ENCODE measurements at regions not wholly inside any gene's neighbourhood (a gene's known extent, or its start where the extent isn't known, plus 50 kb on each side); places are given as distances from the start of the nearest gene placed in this dataset.

DNA sequence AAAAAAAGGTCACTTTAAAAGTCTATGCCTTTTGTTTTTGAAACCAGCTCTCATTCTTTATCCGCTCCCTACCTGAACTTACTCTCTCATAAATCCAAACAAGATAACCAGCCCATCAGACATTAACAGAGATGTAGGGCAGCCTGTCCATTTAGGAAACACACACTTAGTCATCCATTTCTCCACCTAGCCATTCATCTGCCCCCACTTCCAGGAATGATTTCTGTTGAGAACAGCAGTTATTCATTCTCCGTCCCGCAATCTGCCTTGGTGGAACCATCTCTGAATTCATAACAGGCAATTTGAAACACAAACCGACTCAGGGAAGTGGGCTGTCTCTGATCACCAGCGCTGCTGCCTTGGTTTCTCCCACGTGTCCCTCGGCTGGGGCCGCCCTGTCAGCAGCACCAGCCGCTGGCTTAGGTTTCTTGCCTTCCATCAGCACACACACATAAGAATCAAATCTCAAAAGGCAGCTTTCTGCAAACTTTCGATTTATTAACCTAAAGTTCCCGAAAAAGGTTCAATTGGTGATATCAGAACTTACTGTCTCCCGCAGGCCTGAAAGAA lies 528.2 kb upstream of the NRP1 start:
- ChIA-PET POLR2A (ENCODE audit: low non-redundant PET) (no interaction called here), CTCF (no interaction called here)
- BruUV-seq (replicated peaks): no TSS peak
- TF ChIP-seq EZH2 (IDR thresholded peaks at IDR 0.05; ENCODE audit: borderline replicate concordance, low read depth, low read length, poor library complexity, severe bottlenecking): no peak
- H3K4me3 ChIP-seq (ENCODE audit: low read depth, low read length, poor library complexity, severe bottlenecking): no peak overlapping the region
- no peaks in the 10 kb centered on the region for H3K36me3 ChIP-seq (ENCODE audit: insufficient read depth, low read length, poor library complexity, severe bottlenecking)
- H3K27me3 ChIP-seq (replicated peaks; ENCODE audit: insufficient read depth, low read depth, low read length, poor library complexity): no peaks in the 10 kb centered on the region
- H3K4me1 ChIP-seq (ENCODE audit: insufficient read depth, low read length, poor library complexity, severe bottlenecking): no peaks in the 10 kb centered on the region
- intact Hi-C loops (cut with micrococcal nuclease; ENCODE audit: unreplicated experiment): no loop called here
- no peak overlapping the region for H3K27ac ChIP-seq (ENCODE audit: low read depth, low read length, poor library complexity, severe bottlenecking)
- H3K9me3 ChIP-seq (ENCODE audit: low read depth, low read length, poor library complexity, severe bottlenecking): no peaks in the 10 kb centered on the region
- no peak for DNase-seq (ENCODE audit: low spot score)

DNA sequence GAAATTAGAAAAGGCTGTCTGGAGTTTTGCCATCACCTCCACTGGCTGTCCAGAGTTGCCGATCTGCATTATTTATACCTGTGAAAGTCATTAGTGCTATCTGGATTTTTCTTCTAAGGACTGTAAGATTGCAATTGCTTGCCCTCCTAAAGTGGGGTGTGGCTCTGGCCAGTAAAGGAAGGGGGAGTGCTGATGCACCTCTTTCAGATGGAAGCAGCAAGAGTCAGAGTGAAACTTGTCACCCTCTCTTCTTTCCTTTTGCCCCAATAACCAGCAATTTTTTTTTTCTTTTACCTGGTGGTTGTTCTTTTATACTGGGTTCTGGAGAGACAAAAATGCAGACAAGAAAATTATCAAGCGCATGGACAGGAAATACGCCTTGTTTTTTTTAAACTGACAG lies 527.4 kb upstream of the NRP1 start:
- ChIA-PET POLR2A (ENCODE audit: low non-redundant PET) (no interaction called here), CTCF (interaction anchor here (0.6 kb wide), 1 partner anchor 7 kb away, joined by 9 read pairs; no protein-coding TSS in a partner anchor)
- no peak for DNase-seq (ENCODE audit: low spot score)
- no peaks in the 10 kb centered on the region for H3K9me3 ChIP-seq (ENCODE audit: low read depth, low read length, poor library complexity, severe bottlenecking)
- TF ChIP-seq, protein P1, sequence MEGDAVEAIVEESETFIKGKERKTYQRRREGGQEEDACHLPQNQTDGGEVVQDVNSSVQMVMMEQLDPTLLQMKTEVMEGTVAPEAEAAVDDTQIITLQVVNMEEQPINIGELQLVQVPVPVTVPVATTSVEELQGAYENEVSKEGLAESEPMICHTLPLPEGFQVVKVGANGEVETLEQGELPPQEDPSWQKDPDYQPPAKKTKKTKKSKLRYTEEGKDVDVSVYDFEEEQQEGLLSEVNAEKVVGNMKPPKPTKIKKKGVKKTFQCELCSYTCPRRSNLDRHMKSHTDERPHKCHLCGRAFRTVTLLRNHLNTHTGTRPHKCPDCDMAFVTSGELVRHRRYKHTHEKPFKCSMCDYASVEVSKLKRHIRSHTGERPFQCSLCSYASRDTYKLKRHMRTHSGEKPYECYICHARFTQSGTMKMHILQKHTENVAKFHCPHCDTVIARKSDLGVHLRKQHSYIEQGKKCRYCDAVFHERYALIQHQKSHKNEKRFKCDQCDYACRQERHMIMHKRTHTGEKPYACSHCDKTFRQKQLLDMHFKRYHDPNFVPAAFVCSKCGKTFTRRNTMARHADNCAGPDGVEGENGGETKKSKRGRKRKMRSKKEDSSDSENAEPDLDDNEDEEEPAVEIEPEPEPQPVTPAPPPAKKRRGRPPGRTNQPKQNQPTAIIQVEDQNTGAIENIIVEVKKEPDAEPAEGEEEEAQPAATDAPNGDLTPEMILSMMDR (conservative IDR thresholded peaks at IDR 0.05; ENCODE audit: low read depth, low read length): no peak
- TF ChIP-seq EZH2 (IDR thresholded peaks at IDR 0.05; ENCODE audit: borderline replicate concordance, low read depth, low read length, poor library complexity, severe bottlenecking): no peak
- H3K27ac ChIP-seq (ENCODE audit: low read depth, low read length, poor library complexity, severe bottlenecking): no peak overlapping the region
- intact Hi-C loops (cut with micrococcal nuclease; ENCODE audit: unreplicated experiment): no loop called here
- no peaks in the 10 kb centered on the region for H3K4me1 ChIP-seq (ENCODE audit: insufficient read depth, low read length, poor library complexity, severe bottlenecking)
- H3K27me3 ChIP-seq (replicated peaks; ENCODE audit: insufficient read depth, low read depth, low read length, poor library complexity): no peaks in the 10 kb centered on the region
- no peaks in the 10 kb centered on the region for H3K36me3 ChIP-seq (ENCODE audit: insufficient read depth, low read length, poor library complexity, severe bottlenecking)
- BruUV-seq (replicated peaks): no TSS peak
- no peak overlapping the region for H3K4me3 ChIP-seq (ENCODE audit: low read depth, low read length, poor library complexity, severe bottlenecking)

DNA sequence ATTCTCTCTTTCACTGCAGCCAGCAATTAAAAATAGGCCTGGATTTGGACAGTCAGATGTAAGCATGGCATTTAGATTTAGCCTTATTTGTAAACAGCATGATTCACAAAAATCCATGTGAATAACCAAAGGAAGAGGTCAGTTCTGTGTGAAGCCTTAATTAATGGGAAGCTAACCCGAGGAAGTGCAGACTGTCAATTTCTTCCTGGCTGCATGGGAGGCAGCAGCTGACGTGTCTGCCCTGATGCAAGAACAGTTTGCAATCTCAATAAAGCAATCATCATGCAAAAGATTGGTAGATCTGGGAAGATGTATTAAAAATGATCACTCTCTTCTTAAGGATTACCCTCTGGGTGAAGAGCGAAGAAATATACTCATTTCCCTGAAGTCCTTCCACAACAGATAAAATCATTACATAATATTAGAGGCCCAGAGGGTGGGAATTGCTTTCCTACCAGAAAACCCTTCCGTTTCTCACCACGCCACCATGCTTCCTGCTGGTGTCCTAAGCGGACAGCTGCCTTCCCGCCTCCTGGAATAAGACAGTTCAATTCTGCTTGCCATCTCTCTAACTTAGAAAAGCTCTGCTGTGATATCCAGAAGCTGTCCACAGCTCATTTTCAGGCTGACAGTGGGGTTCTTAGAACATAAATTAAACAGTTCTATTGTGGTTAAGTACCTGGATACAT lies 526.7 kb upstream of the NRP1 start:
- CTCF ChIA-PET: no interaction called here
- Histone ChIP-seq H3K4me1 (ENCODE audit: insufficient read depth, low read length, poor library complexity, severe bottlenecking) (no peaks in the 10 kb centered on the region), H3K27me3 (replicated peaks; ENCODE audit: insufficient read depth, low read depth, low read length, poor library complexity) (no peaks in the 10 kb centered on the region), H3K27ac (ENCODE audit: low read depth, low read length, poor library complexity, severe bottlenecking) (no peak overlapping the region), H3K4me3 (ENCODE audit: low read depth, low read length, poor library complexity, severe bottlenecking) (no peak overlapping the region), H3K9me3 (ENCODE audit: low read depth, low read length, poor library complexity, severe bottlenecking) (no peaks in the 10 kb centered on the region), H3K36me3 (ENCODE audit: insufficient read depth, low read length, poor library complexity, severe bottlenecking) (no peaks in the 10 kb centered on the region)
- TF ChIP-seq, protein P1 (conservative IDR thresholded peaks at IDR 0.05; ENCODE audit: low read depth, low read length): no peak
- no peak for TF ChIP-seq EZH2 (IDR thresholded peaks at IDR 0.05; ENCODE audit: borderline replicate concordance, low read depth, low read length, poor library complexity, severe bottlenecking)
- POLR2A ChIA-PET (ENCODE audit: low non-redundant PET): no interaction called here
- intact Hi-C loops (cut with micrococcal nuclease; ENCODE audit: unreplicated experiment): no loop called here
- no peak for DNase-seq (ENCODE audit: low spot score)
- no TSS peak for BruUV-seq (replicated peaks)

DNA sequence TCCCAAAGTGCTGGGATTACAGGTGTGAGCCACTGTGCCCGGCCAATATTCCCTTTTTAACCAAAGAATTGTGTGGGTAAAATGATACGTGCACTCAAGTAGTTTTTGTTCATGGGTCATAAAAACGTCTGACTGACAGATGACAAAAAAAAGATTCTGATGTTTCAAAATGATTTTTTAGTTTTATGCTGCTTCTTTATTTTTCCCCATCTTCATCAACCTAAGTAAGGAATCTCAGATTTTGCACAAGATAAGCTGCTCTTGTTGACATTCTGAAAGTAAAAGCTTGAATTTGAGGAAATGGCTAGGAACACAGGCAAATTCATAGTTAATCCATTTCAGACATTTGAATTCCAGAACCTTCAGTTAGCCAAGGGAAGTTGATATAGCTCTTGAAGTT lies 526.1 kb upstream of the NRP1 start:
- TF ChIP-seq, protein P1 (conservative IDR thresholded peaks at IDR 0.05; ENCODE audit: low read depth, low read length): no peak
- TF ChIP-seq EZH2 (IDR thresholded peaks at IDR 0.05; ENCODE audit: borderline replicate concordance, low read depth, low read length, poor library complexity, severe bottlenecking): no peak
- ChIA-PET POLR2A (ENCODE audit: low non-redundant PET) (no interaction called here), CTCF (no interaction called here)
- Histone ChIP-seq H3K9me3 (ENCODE audit: low read depth, low read length, poor library complexity, severe bottlenecking) (no peaks in the 10 kb centered on the region), H3K4me1 (ENCODE audit: insufficient read depth, low read length, poor library complexity, severe bottlenecking) (no peaks in the 10 kb centered on the region), H3K27ac (ENCODE audit: low read depth, low read length, poor library complexity, severe bottlenecking) (no peak overlapping the region), H3K27me3 (replicated peaks; ENCODE audit: insufficient read depth, low read depth, low read length, poor library complexity) (no peaks in the 10 kb centered on the region), H3K36me3 (ENCODE audit: insufficient read depth, low read length, poor library complexity, severe bottlenecking) (no peaks in the 10 kb centered on the region), H3K4me3 (ENCODE audit: low read depth, low read length, poor library complexity, severe bottlenecking) (no peak overlapping the region)
- intact Hi-C loops (cut with micrococcal nuclease; ENCODE audit: unreplicated experiment): no loop called here
- no peak for DNase-seq (ENCODE audit: low spot score)
- no TSS peak for BruUV-seq (replicated peaks)
